GM23248 (cell line): ENCODE measurements at regions not wholly inside any gene's neighbourhood (a gene's known extent, or its start where the extent isn't known, plus 50 kb on each side); places are given as distances from the start of the nearest gene placed in this dataset.

Experiments
- DNase-seq: peaks from one replicate; pipeline ENCODE4 v3.0.0-alpha.2; 2015
- H2AFZ ChIP-seq: fragments of 200-600 bp; sonication (generic); 2 replicates; pipeline ENCODE4 v1.6.1; 2016; ENCODE audit warnings: antibody characterized with exemption
- H3F3A ChIP-seq: fragments of 200-600 bp; sonication (generic); 2 replicates; pipeline ENCODE4 v1.6.1; 2016; ENCODE audit warnings: mild to moderate bottlenecking, antibody characterized with exemption, mixed run types; ENCODE audit not compliant: insufficient read depth
- H3K27ac ChIP-seq: fragments of 200-600 bp; sonication (generic); 2 replicates; pipeline ENCODE4 v1.5.1; 2016; ENCODE audit warnings: mild to moderate bottlenecking
- H3K27me3 ChIP-seq: fragments of 200-600 bp; sonication (generic); replicated peaks from 2 replicates; pipeline ENCODE4 v1.6.1; 2016; ENCODE audit warnings: mild to moderate bottlenecking; ENCODE audit not compliant: insufficient read depth
- H3K36me3 ChIP-seq: fragments of 200-600 bp; sonication (generic); 2 replicates; pipeline ENCODE4 v1.6.1; 2016; ENCODE audit warnings: low read depth, mild to moderate bottlenecking
- H3K4me1 ChIP-seq: fragments of 200-600 bp; sonication (generic); 2 replicates; pipeline ENCODE4 v1.6.1; 2016; ENCODE audit warnings: mild to moderate bottlenecking; ENCODE audit not compliant: insufficient read depth
- H3K4me2 ChIP-seq: fragments of 200-600 bp; sonication (generic); one replicate; pipeline ENCODE4 v1.6.1; 2016; ENCODE audit warnings: mild to moderate bottlenecking; ENCODE audit not compliant: unreplicated experiment
- H3K4me3 ChIP-seq: fragments of 200-600 bp; sonication (generic); 2 replicates; pipeline ENCODE4 v1.5.1; 2016; ENCODE audit warnings: mild to moderate bottlenecking
- H3K79me2 ChIP-seq: fragments of 200-600 bp; sonication (generic); 2 replicates; pipeline ENCODE4 v1.6.1; 2016; ENCODE audit warnings: mild to moderate bottlenecking; ENCODE audit not compliant: insufficient read depth
- H3K9ac ChIP-seq: fragments of 200-600 bp; sonication (generic); 2 replicates; pipeline ENCODE4 v1.6.1; 2016; ENCODE audit warnings: mild to moderate bottlenecking
- H3K9me2 ChIP-seq: fragments of 200-600 bp; sonication (generic); 2 replicates; pipeline ENCODE4 v1.6.1; 2016; ENCODE audit warnings: mixed run types, mild to moderate bottlenecking, moderate library complexity; ENCODE audit not compliant: insufficient read depth
- H3K9me3 ChIP-seq: fragments of 200-600 bp; sonication (generic); one replicate; pipeline ENCODE4 v1.6.1; 2017; ENCODE audit warnings: low read depth
- H4K20me1 ChIP-seq: fragments of 200-600 bp; sonication (generic); 2 replicates; pipeline ENCODE4 v1.6.0; 2016; ENCODE audit not compliant: insufficient read depth
- EZH2 ChIP-seq: fragments of 200-600 bp; sonication (generic); IDR thresholded peaks from 2 replicates; pipeline ENCODE4 v1.6.1; 2018; ENCODE audit warnings: antibody characterized with exemption, mild to moderate bottlenecking; ENCODE audit not compliant: insufficient read depth, poor library complexity, severe bottlenecking
- EZH2phosphoT487 ChIP-seq: fragments of 200-600 bp; sonication (generic); IDR thresholded peaks from 2 replicates; pipeline ENCODE4 v1.6.1; 2018; ENCODE audit warnings: antibody characterized with exemption, moderate library complexity, mild to moderate bottlenecking, low read depth; ENCODE audit not compliant: insufficient read depth
- WGBS, 2 experiments: methylation state at CpG; one replicate each; pipeline ENCODE4 v1.1.6; 2015 to 2017; ENCODE audit warnings: low lambda C conversion rate in 2 of 2, low coverage in 1 of 2; ENCODE audit errors: missing lambda C conversion rate in 2 of 2; 5-methylcytosine and 5-hydroxymethylcytosine counted together
- in situ Hi-C: fragments of 300-500 bp; cut with MboI; formaldehyde crosslinking; loops from 2 replicates; pipeline ENCODE4 v1.15.0; 2020

GRCh38 chr6:132931313-132931712 is 116.9 kb downstream of the RPS12 start:
- no peak overlapping the region for H3K9ac ChIP-seq
- peaks cover 16% of the 10 kb centered on the region for H3K27me3 ChIP-seq
- 92 to 94% methylated on average over 6 of the region's 6 CpGs for WGBS, 2 experiments
- no peak for DNase-seq
- H3K4me1 ChIP-seq, result peaks cover 15% of the 10 kb centered on the region
- H2AFZ ChIP-seq, result no peak overlapping the region
- no peak for TF ChIP-seq EZH2
- in situ Hi-C loops, result no loop called here
- H3K79me2 ChIP-seq, result no peaks in the 10 kb centered on the region
- no peaks in the 10 kb centered on the region for H3F3A ChIP-seq
- H3K27ac ChIP-seq, result no peak overlapping the region
- H3K9me2 ChIP-seq, result no peaks in the 10 kb centered on the region
- no peaks in the 10 kb centered on the region for H3K36me3 ChIP-seq
- no peaks in the 10 kb centered on the region for H3K9me3 ChIP-seq
- H3K4me2 ChIP-seq, result no peak overlapping the region
- H3K4me3 ChIP-seq, result no peak overlapping the region
- H4K20me1 ChIP-seq, result no peaks in the 10 kb centered on the region

GRCh38 chr6:132931936-132932514 is 117.7 kb downstream of the RPS12 start:
- peak overlapping the region; percentile 46 for H3K4me2 ChIP-seq
- no peak overlapping the region for H3K4me3 ChIP-seq
- WGBS, 2 experiments, result 46 to 47% methylated on average over 5 of the region's 5 CpGs
- no peaks in the 10 kb centered on the region for H3K9me3 ChIP-seq
- no peaks in the 10 kb centered on the region for H3K9me2 ChIP-seq
- no peaks in the 10 kb centered on the region for H3K36me3 ChIP-seq
- H3K27me3 ChIP-seq, result peaks cover 20% of the 10 kb centered on the region
- H2AFZ ChIP-seq, result no peak overlapping the region
- H3K9ac ChIP-seq, result no peak overlapping the region
- peak; percentile 92 for DNase-seq
- TF ChIP-seq EZH2phosphoT487, result peak; percentile 89
- no peak for TF ChIP-seq EZH2
- peaks cover 15% of the 10 kb centered on the region for H3K4me1 ChIP-seq
- no peaks in the 10 kb centered on the region for H4K20me1 ChIP-seq
- H3K79me2 ChIP-seq, result no peaks in the 10 kb centered on the region
- H3F3A ChIP-seq, result no peaks in the 10 kb centered on the region
- in situ Hi-C loops, result no loop called here
- H3K27ac ChIP-seq, result no peak overlapping the region

- Histone ChIP-seq H3K4me3 (no peak overlapping the region), H4K20me1 (no peaks in the 10 kb centered on the region), H3K4me2 (no peak overlapping the region), H3K36me3 (no peaks in the 10 kb centered on the region), H3K27me3 (peaks cover 23% of the 10 kb centered on the region), H3K79me2 (no peaks in the 10 kb centered on the region), H3K9me3 (no peaks in the 10 kb centered on the region), H3K9ac (no peak overlapping the region), H3K4me1 (peaks cover 15% of the 10 kb centered on the region), H2AFZ (no peak overlapping the region), H3K27ac (no peak overlapping the region), H3F3A (no peaks in the 10 kb centered on the region), H3K9me2 (no peaks in the 10 kb centered on the region)
- in situ Hi-C loops, result no loop called here
- TF ChIP-seq EZH2 (no peak), EZH2phosphoT487 (no peak)
- peak; percentile 1 for DNase-seq
- 91 to 93% methylated on average over 9 of the region's 9 CpGs for WGBS, 2 experiments
Observed at GRCh38 chr6:132932588-132932987, 118.2 kb downstream of the RPS12 start.

GRCh38 chr6:132933090-132933489 is 118.7 kb downstream of the RPS12 start:
- Histone ChIP-seq H3K79me2 (no peaks in the 10 kb centered on the region), H3K36me3 (no peaks in the 10 kb centered on the region), H3K27me3 (peaks cover 23% of the 10 kb centered on the region), H3K4me2 (no peak overlapping the region), H3F3A (no peaks in the 10 kb centered on the region), H3K9ac (no peak overlapping the region), H2AFZ (no peak overlapping the region), H3K4me3 (no peak overlapping the region), H3K4me1 (peaks cover 15% of the 10 kb centered on the region), H3K9me3 (no peaks in the 10 kb centered on the region), H3K27ac (no peak overlapping the region), H4K20me1 (no peaks in the 10 kb centered on the region), H3K9me2 (no peaks in the 10 kb centered on the region)
- 87 to 90% methylated on average over 8 of the region's 8 CpGs for WGBS, 2 experiments
- in situ Hi-C loops, result no loop called here
- no peak for DNase-seq
- TF ChIP-seq EZH2 (no peak), EZH2phosphoT487 (no peak)

GRCh38 chr6:132934496-132934895 is 120.1 kb downstream of the RPS12 start:
- Histone ChIP-seq H3F3A (no peaks in the 10 kb centered on the region), H3K79me2 (no peaks in the 10 kb centered on the region), H3K9me2 (no peaks in the 10 kb centered on the region), H3K4me1 (peaks cover 15% of the 10 kb centered on the region), H2AFZ (no peak overlapping the region), H3K4me2 (no peak overlapping the region), H4K20me1 (no peaks in the 10 kb centered on the region), H3K9me3 (no peaks in the 10 kb centered on the region), H3K27me3 (peaks cover 20% of the 10 kb centered on the region), H3K36me3 (no peaks in the 10 kb centered on the region), H3K4me3 (no peak overlapping the region), H3K9ac (no peak overlapping the region), H3K27ac (no peak overlapping the region)
- in situ Hi-C loops, result no loop called here
- peak; percentile 56 for DNase-seq
- 61 to 69% methylated on average over 4 of the region's 4 CpGs for WGBS, 2 experiments
- TF ChIP-seq EZH2phosphoT487, result no peak
- TF ChIP-seq EZH2, result no peak
